Spleen (tissue), 11 donors: ENCODE measurements at regions not wholly inside any gene's neighbourhood (a gene's known extent, or its start where the extent isn't known, plus 50 kb on each side); places are given as distances from the start of the nearest gene placed in this dataset.

Source experiments
- DNase-seq: peaks from one replicate; pipeline ENCODE4 v3.0.0-alpha.2; 2020
- H3K27ac ChIP-seq, 8 donors: fragments of 200-600 bp; sonication (generic) in 7 of 8; 1 replicate in 4 of 8; 2 replicates in 4 of 8; pipeline versions ENCODE4 v1.5.0 to v1.8.0; 2016 to 2021; ENCODE audit warnings: inconsistent platforms in 4 of 8, mild to moderate bottlenecking in 4 of 8, moderate library complexity in 1 of 8
- H3K27me3 ChIP-seq, 7 donors: fragments of 200-600 bp; sonication (generic) in 6 of 7; replicated peaks in 1 of 7; 1 replicate in 4 of 7; 2 replicates in 3 of 7; pipeline versions ENCODE4 v1.5.0 to v1.8.0; 2016 to 2021; ENCODE audit warnings: inconsistent platforms in 3 of 7, mild to moderate bottlenecking in 1 of 7
- H3K36me3 ChIP-seq, 6 donors: fragments of 200-600 bp; sonication (generic) in 5 of 6; 1 replicate in 4 of 6; 2 replicates in 2 of 6; pipeline versions ENCODE4 v1.5.0 to v1.8.0; 2016 to 2021; ENCODE audit warnings: inconsistent platforms in 2 of 6
- H3K4me1 ChIP-seq, 6 donors: fragments of 200-600 bp; sonication (generic) in 5 of 6; 1 replicate in 3 of 6; 2 replicates in 3 of 6; pipeline versions ENCODE4 v1.5.0 to v1.8.0; 2016 to 2021; ENCODE audit warnings: inconsistent platforms in 3 of 6
- H3K4me3 ChIP-seq, 8 donors: fragments of 200-600 bp; sonication (generic) in 7 of 8; 1 replicate in 4 of 8; 2 replicates in 4 of 8; pipeline versions ENCODE4 v1.5.0 to v1.8.0; 2016 to 2021; ENCODE audit warnings: inconsistent platforms in 4 of 8, mild to moderate bottlenecking in 4 of 8, moderate library complexity in 2 of 8
- H3K9me3 ChIP-seq, 8 donors: fragments of 200-600 bp; sonication (generic) in 7 of 8; 1 replicate in 4 of 8; 2 replicates in 4 of 8; pipeline versions ENCODE4 v1.5.0 to v1.8.0; 2016 to 2021; ENCODE audit warnings: inconsistent platforms in 4 of 8
- POLR2A ChIP-seq, 3 donors: fragments of 450-650 bp; IDR thresholded peaks; one replicate each; pipeline ENCODE4 v1.5.1; 2017; ENCODE audit warnings: antibody characterized with exemption in 3 of 3, mild to moderate bottlenecking in 1 of 3
- POLR2AphosphoS5 ChIP-seq, 3 donors: sonication (generic); formaldehyde crosslinking; IDR thresholded peaks; one replicate each; pipeline ENCODE4 v1.5.1; 2017; ENCODE audit warnings: antibody characterized with exemption in 3 of 3
- WGBS, 5 donors: extraction: QIAGEN DNeasy Blood & Tissue Kit in 3 of 5; methylation state at CpG; one replicate each; pipeline versions ENCODE4 v1.1.5 to v1.1.7; 2013 to 2018; 5-methylcytosine and 5-hydroxymethylcytosine counted together
- intact Hi-C: fragments of 100-400 bp; cut with DNase I; formaldehyde crosslinking; loops from one replicate; pipeline ENCODE4 v1.15.0; 2023; ENCODE audit warnings: low total_unique reads
- TF ChIP-seq, protein P1 (sequence below), 11 experiments: fragments of 200-600 bp in 7 of 11; fragments of 450-650 bp in 4 of 11; sonication (generic) in 4 of 11; IDR thresholded peaks in 8 of 11; conservative IDR thresholded peaks in 3 of 11; 1 replicate in 7 of 11; 2 replicates in 4 of 11; pipeline versions ENCODE4 v1.4.0 to v1.8.0; 2016 to 2021; ENCODE audit warnings: antibody characterized with exemption in 11 of 11, inconsistent platforms in 4 of 11, mild to moderate bottlenecking in 1 of 11
- donor health status: healthy with polysubstance abuse.
- donor health status: DM: no; HTN: no; CAD: no; lungs with moderate emphysema.
- donor health status: DM: no; HTN: no; CAD: no.
- donor health status: Bipolar disorder and iron deficiency.
- donor health status: healthy.
- donor health status: DM: no; HTN: no; CAD: no.
- donor health status: DM: yes; HTN: yes; CAD: no.

DNA sequence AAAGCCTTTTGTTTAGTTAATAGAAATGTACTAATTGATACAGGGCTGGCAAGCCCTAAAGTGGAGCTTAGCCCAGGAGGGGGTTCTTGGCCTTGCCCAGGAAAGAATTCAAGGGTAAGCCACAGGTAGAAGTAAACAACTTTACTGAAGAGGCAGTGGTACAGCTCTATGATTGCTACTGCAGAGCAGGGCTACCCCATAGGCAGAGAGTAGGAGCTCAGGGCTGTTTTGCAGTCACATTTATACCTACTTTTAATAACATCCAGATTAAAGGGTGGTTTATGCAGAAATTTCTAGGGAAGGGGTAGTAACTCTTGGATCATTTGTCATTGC, 680.4 kb upstream of the GJE1 start:
- Histone ChIP-seq H3K36me3 (no peaks in the 10 kb centered on the region), H3K4me1 (no peaks in the 10 kb centered on the region), H3K9me3 (no peaks in the 10 kb centered on the region), H3K4me3 (no peak overlapping the region), H3K27ac (no peak overlapping the region), H3K27me3 (no peaks in the 10 kb centered on the region)
- DNase-seq, result no peak
- intact Hi-C loops, result no loop called here
- TF ChIP-seq POLR2A (IDR thresholded peaks at IDR 0.05) (no peak), POLR2AphosphoS5 (IDR thresholded peaks at IDR 0.05) (no peak)
- TF ChIP-seq, protein P1, sequence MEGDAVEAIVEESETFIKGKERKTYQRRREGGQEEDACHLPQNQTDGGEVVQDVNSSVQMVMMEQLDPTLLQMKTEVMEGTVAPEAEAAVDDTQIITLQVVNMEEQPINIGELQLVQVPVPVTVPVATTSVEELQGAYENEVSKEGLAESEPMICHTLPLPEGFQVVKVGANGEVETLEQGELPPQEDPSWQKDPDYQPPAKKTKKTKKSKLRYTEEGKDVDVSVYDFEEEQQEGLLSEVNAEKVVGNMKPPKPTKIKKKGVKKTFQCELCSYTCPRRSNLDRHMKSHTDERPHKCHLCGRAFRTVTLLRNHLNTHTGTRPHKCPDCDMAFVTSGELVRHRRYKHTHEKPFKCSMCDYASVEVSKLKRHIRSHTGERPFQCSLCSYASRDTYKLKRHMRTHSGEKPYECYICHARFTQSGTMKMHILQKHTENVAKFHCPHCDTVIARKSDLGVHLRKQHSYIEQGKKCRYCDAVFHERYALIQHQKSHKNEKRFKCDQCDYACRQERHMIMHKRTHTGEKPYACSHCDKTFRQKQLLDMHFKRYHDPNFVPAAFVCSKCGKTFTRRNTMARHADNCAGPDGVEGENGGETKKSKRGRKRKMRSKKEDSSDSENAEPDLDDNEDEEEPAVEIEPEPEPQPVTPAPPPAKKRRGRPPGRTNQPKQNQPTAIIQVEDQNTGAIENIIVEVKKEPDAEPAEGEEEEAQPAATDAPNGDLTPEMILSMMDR (IDR thresholded peaks at IDR 0.05 in 8 of 11, conservative IDR thresholded peaks at IDR 0.05 in 3 of 11), result no peak

DNA sequence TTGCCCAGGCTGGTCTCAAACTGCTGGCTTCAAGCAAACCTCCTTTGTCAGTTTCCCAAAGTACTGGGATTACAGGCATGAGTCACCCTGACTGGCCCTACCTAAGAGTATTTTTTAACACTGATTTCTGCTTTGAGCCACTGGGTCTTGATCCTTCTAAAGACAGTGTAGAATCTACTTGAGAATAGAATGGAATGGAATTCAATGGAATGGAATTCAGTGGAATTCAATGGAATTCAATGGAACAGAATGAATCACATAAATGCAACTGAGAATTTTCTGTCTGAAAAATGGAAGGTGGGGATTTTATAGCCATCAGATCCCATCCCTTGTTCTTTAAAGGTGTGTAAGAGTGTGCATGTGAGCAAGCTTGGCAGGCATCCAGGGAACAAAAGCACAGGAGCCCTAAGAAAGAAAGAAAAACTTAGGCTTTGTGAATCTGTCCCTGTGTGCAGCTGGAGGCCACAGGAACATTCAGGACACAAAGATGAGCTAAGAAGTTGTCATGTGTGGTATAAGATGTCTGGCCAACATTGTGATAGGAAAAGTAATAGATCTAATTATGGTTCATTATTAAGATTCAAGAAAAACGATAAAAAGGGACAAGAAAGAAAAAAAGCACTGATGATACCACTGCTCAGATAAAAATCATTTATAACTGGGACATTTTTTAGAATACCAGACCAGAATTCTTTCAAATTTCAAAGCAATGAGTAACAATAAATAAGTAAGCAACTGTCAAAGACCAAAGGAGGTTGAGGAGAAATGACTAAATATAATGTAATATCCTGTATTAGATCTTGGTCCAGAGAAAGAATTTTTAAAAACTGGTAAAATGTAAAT, 681.0 kb upstream of the GJE1 start:
- Histone ChIP-seq H3K36me3 (no peaks in the 10 kb centered on the region), H3K4me1 (no peaks in the 10 kb centered on the region), H3K9me3 (no peaks in the 10 kb centered on the region), H3K27me3 (no peaks in the 10 kb centered on the region), H3K27ac (no peak overlapping the region), H3K4me3 (no peak overlapping the region)
- TF ChIP-seq, protein P1 (IDR thresholded peaks at IDR 0.05 in 8 of 11, conservative IDR thresholded peaks at IDR 0.05 in 3 of 11), result no peak
- TF ChIP-seq POLR2AphosphoS5 (IDR thresholded peaks at IDR 0.05) (no peak), POLR2A (IDR thresholded peaks at IDR 0.05) (no peak)
- no peak for DNase-seq
- 60 to 82% (median 71%) methylated on average over 1 of the region's 1 CpG for WGBS, 5 donors
- intact Hi-C loops, result no loop called here

DNA sequence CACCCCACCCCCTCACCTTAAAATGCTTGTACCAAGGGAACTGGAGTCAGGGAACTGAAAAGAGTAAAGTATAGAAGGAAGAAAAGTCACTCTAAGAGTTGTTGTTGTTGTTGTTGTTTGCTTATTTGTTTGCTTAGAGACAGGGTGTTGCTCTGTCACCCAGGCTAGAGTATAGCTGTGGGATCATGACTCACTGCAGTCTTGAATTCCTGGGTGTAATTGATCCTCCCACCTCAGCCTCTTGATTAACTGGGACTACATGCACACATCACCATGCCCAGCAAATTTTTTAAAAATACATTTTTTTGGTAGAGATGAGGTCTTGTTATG, 681.6 kb upstream of the GJE1 start:
- Histone ChIP-seq H3K4me3 (no peak overlapping the region), H3K4me1 (no peaks in the 10 kb centered on the region), H3K27ac (no peak overlapping the region), H3K27me3 (no peaks in the 10 kb centered on the region), H3K9me3 (no peaks in the 10 kb centered on the region), H3K36me3 (no peaks in the 10 kb centered on the region)
- DNase-seq, result no peak
- TF ChIP-seq POLR2A (IDR thresholded peaks at IDR 0.05), result no peak
- no peak for TF ChIP-seq POLR2AphosphoS5 (IDR thresholded peaks at IDR 0.05)
- TF ChIP-seq, protein P1 (IDR thresholded peaks at IDR 0.05 in 8 of 11, conservative IDR thresholded peaks at IDR 0.05 in 3 of 11), result no peak
- intact Hi-C loops, result no loop called here

DNA sequence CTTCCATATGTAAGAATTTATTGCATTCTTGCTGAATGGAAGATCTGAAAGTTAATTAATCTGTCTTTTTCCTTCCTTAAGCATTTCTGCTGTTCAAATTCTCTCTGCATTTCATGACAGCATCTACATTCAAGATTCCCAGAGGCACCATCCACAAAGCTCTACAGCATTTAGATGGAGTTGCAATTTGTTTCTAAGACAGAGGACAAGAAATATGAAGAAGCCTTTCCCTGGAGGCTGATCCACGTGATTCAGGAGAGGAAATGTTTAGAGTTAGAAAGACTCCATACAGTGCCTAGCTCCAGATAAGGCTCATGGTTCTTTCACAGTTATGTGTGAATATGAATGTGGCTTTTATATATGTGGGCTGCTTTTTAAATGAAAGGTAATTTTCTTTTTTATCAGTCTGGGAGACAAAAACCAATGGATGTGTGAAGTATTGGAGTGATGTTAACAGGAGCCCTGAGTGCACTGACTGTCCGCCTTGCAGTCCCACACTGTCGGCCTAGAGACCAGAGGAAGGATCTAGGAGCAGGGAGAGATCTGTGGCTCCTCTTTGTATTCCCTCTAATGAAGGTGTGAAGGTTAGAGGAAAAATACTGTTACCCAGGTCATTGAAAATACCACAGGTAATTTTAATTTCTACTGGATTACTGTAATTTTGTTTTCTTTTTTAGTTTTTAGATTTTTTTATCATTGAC, 686.6 kb upstream of the GJE1 start:
- no peak overlapping the region for H3K4me3 ChIP-seq
- H3K9me3 ChIP-seq, result no peaks in the 10 kb centered on the region
- DNase-seq, result no peak
- TF ChIP-seq POLR2AphosphoS5 (IDR thresholded peaks at IDR 0.05) (no peak), POLR2A (IDR thresholded peaks at IDR 0.05) (no peak)
- TF ChIP-seq, protein P1 (IDR thresholded peaks at IDR 0.05 in 8 of 11, conservative IDR thresholded peaks at IDR 0.05 in 3 of 11), result no peak
- H3K27ac ChIP-seq, result no peak overlapping the region
- intact Hi-C loops, result no loop called here
- no peaks in the 10 kb centered on the region for H3K4me1 ChIP-seq
- no peaks in the 10 kb centered on the region for H3K36me3 ChIP-seq
- no peaks in the 10 kb centered on the region for H3K27me3 ChIP-seq
- WGBS, 5 donors, result 77 to 91% (median 85%) methylated on average over 3 of the region's 3 CpGs
